GM18517 (cell line): ENCODE measurements at regions not wholly inside any gene's neighbourhood (a gene's known extent, or its start where the extent isn't known, plus 50 kb on each side); places are given as distances from the start of the nearest gene placed in this dataset.

Experiments used
- ATAC-seq: cut with Tn5 transposase; IDR thresholded peaks from one replicate; pipeline ENCODE4 v1.9.1; 2021; ENCODE audit warnings: mild to moderate bottlenecking, moderate library complexity; ENCODE audit not compliant: unreplicated experiment

DNA sequence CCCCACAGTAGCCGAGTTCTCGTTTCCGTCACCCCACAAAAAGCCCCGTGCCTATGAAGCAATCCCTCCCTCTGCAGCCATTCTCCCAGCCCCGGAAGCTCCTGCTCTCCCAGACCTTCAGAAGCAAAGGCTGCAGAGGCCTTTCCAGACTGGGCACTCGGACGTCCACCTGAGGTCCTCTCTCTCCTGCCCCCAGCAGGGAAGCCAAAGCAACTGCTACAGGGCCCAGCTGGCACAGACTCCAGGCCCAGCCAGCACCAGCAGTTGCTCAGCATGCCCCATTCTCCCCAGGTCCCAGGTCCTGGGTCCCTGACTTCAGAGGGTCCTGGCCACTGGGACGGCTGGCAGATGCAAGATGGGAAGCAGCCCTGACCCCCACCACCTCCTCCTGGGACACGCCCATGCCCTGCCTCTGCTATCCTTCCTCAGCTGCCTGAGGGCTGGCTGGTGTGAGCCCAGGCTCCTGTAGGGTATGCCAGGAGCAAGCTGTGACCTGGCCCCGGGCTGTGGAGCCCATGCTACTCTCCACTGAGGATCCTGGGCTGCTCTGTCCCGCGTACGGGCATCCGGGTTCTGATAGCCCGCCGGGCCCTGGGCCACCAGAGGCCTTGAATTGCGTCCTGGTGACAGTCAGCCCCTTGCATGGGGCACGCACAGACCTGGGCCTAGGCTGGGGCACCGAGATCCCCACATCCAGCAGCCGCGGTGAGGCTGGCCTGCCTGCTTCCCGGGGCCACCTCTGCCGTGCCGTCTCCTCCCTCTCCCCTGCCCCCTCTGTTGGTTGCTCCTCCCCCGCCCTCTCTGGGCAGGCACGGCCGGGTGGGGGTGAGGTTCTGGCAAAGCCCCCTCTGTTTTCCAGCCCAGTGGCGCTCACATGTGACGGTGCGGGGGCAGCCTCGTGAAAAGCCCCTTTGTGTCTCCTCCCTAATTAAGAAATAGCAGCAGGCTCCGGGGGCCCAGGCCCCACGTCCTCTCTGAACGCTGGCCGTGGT is 1310.3 kb downstream of the BRD1 start:
- ATAC-seq: no peak

DNA sequence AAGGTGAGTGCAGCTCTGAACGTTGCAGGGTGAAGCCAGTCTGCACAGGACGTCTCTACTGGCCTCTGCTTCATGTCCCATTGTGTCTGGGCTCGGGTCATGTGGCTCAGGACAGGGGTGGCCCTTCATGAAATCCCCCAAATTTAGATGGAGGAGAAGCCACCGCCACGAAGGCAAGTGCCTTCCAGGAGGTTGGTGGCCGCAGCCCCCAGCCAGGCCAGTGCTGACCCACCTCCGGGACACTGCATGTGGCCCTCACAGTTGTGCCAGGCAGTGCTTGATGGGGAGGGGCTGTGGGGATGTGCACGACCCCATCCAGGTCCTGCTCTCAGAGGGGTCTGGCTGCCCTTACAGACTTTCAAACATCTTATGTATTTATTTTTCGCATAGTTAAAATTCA is 1311.1 kb downstream of the BRD1 start:
- no peak for ATAC-seq

DNA sequence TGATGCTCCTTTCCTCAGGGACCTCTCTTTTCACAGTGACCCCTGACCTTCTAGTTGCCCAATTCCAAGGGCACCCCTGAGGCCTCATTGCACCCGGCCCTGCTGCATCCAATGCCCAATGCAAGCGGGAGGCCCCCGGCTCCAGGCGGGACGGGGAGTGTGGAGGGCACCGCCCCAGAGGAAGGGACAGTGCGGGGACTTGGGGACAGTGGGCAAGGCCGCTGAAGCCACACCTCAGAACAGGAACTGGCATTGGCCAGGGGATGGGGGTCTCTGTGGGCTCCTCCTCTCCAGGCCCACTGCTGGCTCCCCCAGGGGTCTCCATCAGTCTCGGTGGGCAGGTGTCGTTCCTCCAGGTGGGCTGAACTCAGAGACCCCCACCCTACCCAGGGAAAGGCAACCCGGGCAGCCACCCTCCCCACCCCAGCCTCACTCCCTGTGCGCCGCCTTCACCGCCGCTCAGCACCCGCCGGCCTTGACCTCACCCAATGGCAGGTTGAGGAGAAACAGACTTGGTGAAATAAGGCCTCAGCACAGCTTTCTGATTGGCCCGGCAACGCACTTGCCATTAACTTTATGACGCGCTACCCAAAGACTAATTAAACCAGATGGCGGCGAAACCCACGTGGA is 1312.0 kb downstream of the BRD1 start:
- no peak for ATAC-seq

DNA sequence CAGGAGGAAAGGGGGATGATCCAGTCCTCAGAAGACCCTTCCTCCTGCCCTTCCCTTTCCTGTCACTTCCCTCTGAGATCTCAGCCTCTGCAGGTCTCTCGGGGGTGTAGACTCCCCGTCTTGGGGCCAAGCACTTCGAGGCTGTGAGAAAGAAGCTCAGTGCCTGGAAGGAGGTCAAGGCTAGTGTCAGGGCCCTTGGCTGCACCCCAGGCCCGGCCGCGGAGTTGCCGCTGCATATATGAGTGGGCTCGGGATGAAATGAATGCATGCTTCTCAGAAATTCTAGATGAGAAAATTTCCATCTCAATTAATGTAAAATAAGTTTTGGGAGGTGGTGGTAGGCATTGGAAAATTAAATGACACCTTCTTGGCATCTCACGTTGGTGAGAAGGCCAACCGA is 1313.7 kb downstream of the BRD1 start:
- ATAC-seq: no peak

DNA sequence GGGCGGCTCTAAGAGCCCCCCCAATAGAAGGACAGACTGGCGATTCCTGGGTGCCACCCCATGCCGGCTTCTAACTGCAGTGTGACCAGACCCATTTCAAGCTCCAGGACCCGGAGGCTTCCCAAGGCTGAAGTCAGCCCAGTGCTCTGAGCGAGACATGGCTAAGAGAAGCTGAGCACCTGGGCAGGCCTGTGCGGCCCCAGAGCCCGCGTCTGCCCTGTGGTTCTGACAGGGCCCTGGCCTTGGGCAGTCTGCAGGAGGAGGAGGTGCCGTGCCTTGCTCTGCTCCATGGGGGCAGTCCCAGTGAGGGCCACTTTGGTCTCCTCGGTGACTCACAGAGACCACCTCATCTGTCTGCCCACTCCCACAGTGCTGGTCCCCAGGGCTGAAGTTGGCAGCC is 1314.2 kb downstream of the BRD1 start:
- ATAC-seq: no peak

DNA sequence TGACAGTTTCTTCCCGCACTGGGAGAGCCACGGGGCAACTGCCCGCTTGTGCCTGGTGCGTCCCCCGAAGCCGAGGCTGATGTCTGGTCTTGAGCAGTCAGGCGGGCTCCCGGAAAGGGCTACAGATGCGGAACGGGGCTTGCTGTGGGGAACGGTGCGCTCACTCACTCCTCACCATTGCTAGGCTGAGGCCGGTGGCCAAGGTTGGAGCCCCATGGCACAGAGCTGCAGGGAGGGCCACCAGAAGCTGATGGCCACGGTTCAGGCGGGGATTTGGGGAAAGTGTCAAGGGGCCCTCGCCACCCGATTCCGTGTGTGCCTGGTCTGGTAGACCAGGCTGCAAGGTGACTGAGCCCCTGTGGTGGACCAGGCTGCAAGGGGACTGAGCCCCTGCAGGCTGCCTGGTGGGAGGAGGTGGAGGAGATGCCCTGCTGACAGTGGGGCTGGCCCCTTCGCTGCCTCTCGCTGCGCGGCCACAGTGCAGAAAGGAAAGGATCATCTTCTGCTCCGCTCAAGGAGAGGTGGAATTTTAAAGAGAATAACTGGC is 1315.8 kb downstream of the BRD1 start:
- ATAC-seq: no peak

DNA sequence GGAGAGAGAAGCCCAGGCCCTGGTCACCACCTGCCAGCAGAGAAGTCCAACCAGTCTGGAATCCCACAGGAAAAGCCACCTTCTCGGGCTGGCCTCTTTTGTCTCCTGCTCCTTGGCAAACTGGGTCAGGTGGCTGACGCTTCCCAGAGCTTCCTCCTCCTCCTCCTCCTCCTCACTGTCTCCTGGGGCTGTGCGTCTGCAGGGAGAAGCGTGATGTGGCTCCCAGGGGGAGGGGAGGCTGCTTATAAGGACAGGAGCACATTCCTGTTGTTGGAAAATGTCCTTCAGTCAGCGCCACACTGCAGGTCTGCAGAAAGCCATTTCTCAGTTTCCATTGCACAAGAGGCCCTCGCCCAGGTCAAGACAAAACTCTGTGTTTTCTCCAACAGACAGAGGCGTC is 1316.5 kb downstream of the BRD1 start:
- no peak for ATAC-seq

DNA sequence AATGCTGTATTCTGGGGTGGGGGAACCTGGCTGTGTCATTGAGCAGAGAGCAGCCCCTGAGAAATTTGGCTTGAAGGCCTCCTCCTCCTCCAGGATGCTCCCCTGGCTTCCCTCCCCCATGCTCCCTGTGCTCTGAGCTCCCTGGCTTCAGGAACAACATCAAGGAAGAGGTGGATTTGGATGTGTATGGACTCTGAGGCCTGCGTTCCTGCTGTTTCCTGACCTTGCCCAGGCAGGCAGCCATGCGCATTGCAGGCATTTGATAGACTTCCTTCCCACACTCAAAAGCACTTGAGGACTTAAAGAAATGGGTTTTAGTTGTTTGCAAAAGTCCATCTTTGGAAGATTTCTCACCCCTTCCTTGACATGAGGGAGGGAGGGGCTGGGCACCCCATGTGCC is 1317.1 kb downstream of the BRD1 start:
- no peak for ATAC-seq

DNA sequence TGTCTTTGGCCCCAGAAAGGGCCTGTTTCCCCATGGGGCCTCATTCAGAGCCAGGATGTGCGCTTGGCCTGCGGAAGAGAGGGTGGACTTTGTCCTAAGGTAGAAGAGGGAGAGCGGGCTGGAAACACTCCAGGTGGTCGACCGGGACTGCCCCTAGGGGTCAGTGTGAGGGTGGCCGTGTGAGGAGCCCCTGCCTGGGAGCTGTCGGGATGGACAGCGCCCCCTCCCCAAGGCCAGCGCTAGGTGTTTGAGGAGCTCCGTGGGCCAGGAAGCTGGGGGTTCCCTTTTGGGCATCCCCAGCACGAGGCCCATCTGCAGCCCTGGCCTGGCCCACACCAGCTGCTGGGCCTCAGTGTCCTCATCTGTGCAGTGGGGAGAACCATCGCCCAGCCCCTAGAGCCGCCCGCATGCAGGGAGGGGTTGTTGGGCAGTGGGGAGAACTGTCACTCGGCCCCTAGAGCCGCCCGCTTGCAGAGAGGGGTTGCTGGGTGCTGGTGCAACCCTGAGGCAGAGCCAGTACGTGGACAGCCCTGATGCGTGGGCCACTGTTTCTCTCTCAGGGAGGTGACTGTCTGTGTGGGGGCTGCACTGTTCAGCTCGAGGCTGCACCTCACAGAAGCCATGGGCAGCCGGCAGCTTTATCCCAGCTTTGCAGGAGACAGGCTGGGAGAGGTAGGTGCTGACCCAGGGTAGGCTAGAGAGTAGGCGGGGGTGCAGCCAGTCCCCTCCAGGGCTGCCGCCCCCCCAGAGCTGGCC is 1319.9 kb downstream of the BRD1 start:
- ATAC-seq: no peak

DNA sequence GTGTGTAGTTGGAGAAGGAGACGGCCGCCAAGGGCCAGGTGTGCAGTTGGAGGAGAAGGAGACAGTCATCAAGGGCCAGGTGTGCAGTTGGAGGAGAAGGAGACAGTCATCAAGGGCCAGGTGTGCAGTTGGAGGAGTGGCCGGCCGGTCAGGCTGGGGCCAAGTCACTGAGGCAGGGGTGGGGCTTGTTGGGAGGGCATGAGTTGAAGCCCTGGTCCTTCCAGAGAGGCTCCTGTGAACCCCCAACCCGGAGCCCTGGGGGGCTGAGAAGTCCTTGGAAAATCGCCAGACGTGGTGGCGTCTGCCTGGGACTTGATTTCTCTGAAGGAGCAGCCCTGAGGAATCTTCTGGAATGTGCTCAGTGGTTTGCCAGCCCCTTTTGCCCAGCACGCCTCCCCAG is 1320.5 kb downstream of the BRD1 start:
- no peak for ATAC-seq

DNA sequence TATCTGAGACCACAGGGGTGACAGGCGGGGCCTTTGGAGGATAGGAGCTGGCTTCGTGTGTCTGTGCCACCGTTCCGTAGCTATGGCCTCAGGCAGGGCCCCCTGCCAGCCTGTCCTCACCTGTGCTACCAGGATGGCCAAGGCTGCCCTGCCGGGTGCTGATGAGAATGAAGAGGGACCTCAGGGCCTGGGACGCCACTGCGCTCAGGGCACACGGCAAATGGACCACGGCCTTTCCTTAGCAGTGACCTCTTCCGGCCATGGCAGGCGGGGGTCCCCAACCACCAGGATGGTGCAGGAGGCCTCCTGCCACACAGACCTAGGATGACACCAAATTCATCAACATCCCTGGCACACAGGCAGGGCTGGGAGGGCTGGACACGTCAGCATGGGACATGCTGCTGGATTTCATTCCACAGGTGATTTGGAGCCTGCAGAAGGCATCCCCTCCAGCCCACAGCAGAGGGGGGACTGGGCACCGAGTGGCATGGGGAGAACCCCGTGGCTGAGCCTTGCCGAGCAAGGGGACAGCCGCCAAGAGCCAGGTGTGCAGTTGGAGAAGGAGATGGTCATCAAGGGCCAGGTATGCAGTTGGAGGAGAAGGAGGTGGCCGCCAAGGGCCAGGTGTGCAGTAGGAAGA is 1321.0 kb downstream of the BRD1 start:
- ATAC-seq: no peak

DNA sequence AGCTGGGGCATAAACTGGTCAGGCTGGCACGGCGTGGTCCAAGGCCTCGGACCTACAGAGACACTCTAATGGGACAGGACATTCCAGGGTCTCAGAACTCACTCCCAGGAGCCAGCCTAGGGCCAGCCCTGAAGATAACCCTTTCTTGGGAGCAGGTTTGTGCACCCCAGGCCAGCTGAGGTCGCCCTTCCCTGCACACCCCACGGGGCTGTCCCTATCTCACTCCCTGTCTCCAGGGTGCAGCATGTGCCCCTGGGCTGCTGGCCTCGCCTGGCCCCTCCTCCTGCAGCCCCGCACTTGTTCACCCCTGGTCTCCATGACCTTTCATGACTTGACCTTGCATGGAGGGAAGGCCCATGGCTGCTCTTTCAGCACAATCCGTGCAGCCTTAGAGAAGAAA is 1321.8 kb downstream of the BRD1 start:
- no peak for ATAC-seq

DNA sequence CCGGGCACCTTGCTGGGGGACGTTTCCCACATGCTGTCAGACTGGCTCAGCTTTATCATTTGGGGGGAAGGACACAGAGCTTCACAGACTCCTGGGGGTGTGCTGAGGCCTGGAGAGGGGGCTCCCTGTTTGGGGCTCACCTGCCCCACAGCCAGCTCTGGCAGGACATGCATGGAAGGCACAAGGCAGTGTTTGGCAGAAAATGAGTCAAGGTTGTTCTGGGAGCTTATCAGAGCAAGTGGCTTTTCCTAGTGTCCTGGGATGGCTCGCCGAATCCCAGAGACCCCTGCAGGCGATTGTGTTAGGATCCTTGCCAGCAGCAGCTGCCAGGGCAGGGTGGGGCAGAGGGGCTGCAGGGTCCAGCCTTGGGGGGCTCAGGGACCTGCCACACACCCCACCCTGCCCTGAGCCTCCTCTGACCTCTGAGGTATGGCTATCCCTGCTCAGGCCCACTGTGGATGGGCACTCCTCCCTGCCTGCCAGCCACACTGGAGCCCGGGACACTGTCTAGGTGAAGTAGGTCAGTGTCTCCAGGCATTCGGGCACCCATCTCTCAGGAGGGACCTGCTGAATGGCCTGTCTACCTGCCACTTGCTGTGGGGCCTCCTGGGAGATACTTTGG is 1323.0 kb downstream of the BRD1 start:
- ATAC-seq: no peak

DNA sequence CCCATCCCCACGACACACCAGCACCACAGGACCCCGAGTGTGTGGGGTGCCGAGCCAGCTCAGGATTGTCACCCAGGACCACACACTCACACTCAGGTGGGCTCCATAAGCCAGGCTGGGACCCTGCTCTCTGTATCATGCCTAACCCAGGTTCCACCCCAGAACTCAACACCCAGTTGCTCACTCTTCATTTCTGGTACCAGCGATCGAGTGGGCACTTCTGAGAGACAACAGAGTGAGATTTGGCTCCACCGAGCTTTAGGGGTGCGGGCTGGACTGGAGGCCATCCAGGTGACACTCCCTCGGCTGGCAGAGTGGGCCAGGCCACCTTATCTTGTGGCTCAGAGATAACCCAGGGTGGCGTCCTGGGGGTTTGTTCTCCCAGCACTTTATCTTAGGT is 1323.8 kb downstream of the BRD1 start:
- ATAC-seq: no peak

DNA sequence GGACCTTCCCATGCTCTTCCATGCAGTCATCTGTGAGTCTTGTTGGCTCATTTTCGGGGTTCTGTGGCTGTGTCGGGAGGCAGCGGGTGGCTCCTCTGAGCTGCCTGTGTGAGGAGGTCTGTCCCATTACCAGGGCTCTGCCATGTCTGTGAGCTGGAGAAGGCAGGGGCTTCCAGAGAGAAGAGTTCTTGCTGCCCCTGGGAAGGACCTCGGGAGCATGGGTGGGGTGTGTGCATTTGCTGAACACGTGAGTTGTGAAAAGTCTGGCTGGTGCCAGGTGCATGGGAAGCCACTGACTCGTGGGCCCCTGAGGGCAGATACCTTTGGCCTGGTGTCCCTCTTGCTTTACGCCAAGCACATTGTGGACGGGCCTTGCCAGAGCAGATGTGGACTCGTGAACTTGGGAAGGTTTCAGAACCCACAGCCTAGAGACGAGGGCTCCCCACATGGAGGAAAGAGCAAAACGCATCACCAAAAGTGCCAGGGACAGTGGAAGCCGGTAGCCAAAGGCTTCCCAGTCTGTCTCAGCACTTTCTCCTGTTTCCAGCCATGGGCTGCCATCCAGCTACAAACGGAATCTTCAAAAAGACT is 1324.5 kb downstream of the BRD1 start:
- ATAC-seq: no peak

DNA sequence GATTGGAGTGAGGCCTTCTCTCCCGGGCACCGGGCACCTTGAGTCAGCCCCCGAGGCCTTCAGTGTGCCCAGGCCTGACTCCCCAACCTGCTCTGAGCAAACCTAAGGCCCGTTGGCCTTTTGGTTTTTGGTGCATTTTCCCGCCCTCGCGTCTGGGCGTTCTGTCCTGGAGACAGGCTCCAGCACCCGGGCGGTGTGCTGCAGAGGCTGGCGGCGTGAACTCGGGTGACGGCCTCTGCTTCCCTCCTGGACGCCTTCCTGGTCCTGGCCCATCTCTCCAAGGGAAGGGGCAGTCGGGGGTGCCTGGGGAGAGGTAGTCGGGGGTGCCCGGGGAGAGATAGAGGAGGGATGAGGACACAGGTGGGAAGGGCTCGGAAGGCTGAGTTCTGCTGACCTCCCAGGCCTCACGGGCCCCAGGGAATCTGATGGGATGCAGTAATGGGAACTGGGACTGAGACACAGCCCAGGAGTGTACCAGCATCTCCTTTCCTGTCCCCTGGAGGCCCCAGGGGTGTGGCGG is 1326.4 kb downstream of the BRD1 start:
- ATAC-seq: no peak

DNA sequence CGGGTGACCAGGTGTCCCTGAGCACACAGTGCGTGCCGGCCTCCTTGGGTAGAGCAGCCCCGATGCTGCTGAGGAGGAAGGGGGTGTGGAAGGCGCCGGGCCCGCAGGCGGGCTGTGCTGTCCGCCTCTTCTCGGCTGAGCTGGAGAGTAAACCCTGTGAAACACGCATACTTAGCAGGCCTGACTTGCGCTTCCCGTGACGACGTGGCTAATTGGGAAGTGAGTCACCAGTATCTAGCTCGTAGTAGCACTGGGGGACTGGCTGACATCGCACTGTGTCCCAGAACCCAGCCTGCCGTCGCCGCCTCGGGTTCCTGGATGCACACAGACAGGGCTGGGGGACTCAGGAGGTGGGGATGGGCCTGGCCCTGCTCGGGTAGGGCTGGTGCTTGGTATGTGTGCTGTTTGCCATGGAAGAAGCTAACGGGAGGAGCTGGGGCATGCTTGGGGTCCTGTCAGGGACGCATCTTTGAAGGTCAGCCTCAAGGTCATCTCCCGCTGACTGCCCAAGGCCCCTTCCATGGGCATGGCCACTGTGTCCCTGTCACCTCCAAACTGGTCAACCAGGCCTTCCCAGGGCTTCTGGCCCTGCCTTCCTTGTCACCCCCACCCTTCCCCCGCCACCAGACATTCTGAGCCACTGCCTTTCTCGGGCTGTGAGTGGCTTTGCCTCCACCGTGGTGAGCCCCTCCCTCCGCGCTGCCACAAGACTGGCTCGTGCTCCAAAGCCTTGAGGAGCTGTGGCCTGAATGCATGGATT is 1327.0 kb downstream of the BRD1 start:
- no peak for ATAC-seq

DNA sequence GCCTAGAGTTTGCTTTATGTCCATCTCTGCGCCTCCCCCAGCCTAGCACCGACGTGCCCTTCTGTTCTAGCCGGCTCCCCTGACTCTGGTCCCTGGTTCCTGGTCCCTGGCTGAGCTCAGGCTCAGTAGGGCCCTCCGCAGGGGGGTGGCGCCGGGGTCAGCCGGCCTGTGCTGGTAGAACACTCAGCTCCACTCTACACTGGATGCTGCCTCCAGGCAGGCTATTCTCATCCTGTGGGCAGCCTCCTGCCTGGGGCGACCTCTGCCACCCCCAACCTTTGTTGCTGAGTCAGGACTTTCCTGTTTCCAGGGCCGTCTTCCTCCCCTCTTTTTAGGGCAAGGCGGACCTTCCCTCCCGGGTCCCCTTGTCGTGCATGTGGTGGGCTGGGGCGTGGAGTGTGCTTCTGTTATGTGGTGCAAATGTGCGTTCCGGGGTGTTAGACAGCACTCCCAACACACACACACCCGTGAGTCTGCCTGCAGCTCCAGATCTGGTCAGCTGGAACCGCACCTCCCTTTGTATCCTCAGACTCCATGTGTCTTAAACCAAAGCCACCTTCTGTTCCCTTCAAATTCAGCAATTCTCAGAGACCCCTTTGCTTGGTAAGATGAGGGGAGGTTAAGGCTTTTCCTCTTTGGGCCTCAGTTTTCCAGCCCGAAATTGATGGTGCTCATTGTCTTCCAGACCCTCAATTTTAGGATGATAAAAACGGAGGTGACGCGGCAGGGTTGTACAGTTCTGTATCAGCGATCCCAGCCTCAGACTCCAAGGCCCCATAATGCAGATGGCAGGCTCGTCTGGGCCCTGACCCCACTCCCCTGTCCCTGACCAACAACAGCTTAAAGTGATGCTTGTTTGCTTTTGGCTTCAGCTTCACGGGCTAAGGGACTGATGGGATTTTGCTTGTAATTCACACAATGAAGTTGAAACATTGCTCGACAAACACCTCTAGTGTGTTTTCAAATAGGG is 1327.9 kb downstream of the BRD1 start:
- no peak for ATAC-seq
